Stimulated activated CD4-positive, alpha-beta T cell treated with anti-CD3 and anti-CD28 coated beads, Interleukin-4, amount 100 ng/mL, for 24 hours (primary cell): ENCODE measurements at regions not wholly inside any gene's neighbourhood (a gene's known extent, or its start where the extent isn't known, plus 50 kb on each side); places are given as distances from the start of the nearest gene placed in this dataset.
"Not testable (repeated sequence)": the region's sequence is repeated elsewhere in the genome, so short reads cannot be mapped to it uniquely, and the experiment has no call there.

Experiments
- DNase-seq: peaks from one replicate; pipeline ENCODE4 v3.0.0-alpha.2; 2020

- DNase-seq = no peak
Observed at GRCh38 chr4:169885893-169886292, 128.1 kb upstream of the HPF1 start.

DNA sequence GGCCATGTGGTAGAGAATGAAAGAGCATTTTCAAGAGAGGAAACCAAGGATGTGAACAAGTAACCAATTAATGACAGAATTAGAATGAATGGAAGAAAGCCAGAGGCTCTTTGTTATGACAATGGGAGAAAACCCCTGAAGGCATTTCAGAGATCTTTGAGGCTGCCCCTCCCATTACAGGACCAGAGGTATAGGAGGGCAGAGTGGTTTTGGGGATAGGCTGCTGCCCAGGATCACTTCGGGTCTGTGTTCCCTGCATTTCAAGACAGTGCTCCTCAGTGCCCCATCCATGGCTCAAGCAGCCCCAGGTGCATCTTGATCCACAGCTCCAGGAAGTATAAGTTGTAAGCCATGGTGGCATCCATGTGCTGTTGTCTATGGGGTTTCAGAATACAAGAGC is 124.0 kb upstream of the HPF1 start:
- no peak for DNase-seq

GRCh38 chr4:169870507-169870906 is 112.8 kb upstream of the HPF1 start:
- DNase-seq = no peak

- no peak for DNase-seq
Observed at GRCh38 chr4:169869490-169869889, 111.7 kb upstream of the HPF1 start.

- no peak for DNase-seq
Observed at GRCh38 chr4:169861593-169861992, 103.8 kb upstream of the HPF1 start.

DNA sequence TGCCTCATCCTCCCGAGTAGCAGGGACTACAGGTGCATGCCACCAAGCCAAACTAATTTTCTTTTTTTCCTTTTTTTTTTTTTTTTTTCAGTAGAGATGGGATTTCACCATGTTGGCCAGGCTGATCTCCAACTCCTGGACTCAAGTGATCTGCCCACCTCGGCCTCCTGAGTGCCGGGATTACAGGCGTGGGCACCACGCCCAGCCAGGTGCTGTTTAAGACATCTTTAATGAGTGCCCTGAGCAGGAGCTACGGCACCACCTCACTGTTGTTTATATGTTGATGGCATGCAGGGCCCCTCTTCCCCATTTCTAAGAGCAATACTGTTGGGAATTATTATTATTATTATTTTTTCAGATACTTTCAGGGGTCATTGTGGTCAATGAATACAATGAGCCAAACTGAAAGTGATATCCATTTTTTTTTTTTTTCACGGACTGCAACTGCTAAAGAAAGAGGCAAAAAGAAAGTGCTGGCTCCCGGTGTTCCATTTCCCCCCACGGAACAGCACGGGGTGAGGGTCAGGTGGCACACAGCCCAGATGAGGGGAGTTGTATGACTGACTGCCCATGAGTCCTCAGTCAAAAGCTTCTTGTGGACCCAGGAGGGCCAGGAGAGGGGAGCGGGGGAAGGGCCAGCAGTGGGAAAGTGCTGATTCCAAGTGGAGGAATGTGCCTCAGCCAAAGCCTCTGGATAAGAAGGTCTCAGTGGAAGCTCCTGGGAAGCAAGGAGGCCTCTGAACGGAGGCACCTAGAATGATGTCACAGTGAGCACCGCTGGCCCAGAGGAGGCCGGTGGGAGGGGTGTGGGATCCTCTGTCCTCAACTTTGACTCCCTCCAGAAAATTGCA is 101.8 kb upstream of the HPF1 start:
- DNase-seq = no peak

GRCh38 chr4:169854090-169854489 is 96.3 kb upstream of the HPF1 start:
- DNase-seq = no peak

DNA sequence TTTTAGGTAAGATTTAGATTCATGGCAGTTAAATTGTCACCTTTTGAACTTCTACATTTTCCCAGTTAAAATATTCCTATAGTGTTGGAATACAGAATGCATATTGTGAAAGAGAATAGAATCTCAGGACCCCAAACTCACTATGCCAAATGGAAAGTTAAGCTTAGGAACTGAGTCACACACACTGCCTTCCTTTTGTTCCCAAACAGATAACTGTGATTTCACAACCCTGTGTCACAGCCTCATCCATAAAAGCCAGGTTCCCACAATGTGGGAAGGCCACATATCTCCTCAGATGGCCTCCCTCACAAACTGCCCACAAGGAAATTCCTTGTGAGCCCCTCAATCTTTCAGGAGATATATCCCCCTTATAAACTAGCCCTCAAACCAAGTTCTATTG is 94.7 kb upstream of the HPF1 start:
- DNase-seq = no peak

DNA sequence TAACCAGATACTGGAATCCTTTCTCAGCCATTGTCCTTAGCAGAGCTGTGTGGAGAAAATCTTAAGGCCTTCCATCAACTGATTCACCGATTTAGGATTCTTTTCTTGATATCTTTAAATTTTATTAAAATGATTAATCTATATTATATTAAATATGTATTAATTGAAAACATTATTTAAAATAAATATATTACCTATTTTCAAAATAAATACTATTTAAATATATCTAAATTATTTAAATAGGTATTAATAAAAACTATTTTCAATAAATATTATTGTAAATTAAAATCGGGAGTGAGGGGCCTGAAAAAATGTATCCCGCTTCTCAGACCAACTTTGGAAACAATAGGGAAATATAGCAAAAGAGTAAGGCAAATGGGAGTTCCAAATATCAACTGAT is 94.0 kb upstream of the HPF1 start:
- DNase-seq = no peak

DNA sequence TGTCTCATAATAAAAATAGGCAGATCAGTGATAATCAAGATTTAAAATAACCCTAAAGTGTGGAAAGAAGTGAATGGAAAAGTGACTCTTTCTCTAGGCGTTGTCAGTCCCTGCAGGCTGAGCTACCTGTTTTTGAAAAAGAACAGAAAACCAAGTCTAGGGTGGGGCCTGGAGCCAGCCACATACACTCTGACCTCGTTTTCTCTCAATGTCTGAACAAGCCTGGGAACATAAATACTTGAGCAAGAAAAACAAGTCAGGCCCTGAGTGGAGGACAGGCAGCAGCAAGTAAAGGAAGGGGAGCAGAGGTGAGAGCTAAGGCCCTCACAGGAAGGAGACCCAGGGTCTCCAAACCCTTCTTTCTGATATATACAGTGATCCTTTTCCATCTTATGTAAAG is 91.7 kb upstream of the HPF1 start:
- DNase-seq = no peak

DNA sequence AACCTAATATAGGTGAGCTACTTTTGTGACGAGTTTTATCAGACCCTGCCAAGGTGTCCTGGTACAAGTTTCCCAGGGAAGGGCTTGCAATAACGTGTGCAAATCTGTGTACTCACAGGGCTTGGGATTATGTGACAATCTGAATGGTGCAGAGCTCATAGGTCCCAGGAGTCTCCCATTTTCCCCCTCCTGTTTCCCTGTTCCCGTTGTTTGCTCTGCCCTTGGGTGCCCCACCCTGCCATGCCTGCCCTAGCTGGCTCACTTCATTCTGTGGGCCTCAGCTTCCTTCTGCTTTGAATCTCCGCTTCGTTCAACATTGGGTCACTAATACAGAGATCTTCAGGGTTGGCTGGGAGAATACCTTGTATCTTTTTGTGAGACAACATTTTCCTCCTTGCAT is 90.3 kb upstream of the HPF1 start:
- no peak for DNase-seq

- DNase-seq = no peak
Observed at GRCh38 chr4:169847171-169847570, 89.4 kb upstream of the HPF1 start.

GRCh38 chr4:169846396-169846795 is 88.7 kb upstream of the HPF1 start:
- DNase-seq = no peak

DNA sequence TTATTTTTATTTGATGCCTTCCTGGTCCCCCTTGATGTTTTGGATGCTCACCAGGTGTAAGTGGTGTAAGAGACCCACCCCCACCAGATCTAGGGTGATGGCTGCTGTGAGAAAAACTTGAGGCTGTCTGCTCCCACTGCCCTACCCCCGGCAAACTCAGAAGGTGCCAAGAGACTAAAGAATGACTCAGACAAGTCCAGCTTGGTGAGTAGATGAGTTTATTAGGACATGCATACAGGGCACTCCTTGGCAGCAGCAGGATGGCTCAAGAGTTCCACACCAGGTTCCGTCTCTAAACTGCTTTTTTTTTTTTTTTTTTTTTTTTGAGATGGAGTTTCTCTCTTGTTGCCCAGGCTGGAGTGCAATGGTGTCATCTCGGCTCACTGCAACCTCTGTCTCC is 84.0 kb upstream of the HPF1 start:
- DNase-seq = no peak

- DNase-seq = no peak
Observed at GRCh38 chr4:169840554-169840953, 82.8 kb upstream of the HPF1 start.

- DNase-seq = not testable (repeated sequence)
Observed at GRCh38 chr4:169828329-169828728, 70.6 kb upstream of the HPF1 start.

GRCh38 chr4:169826634-169827187 is 69.0 kb upstream of the HPF1 start:
- no peak for DNase-seq

GRCh38 chr4:169823685-169824084 is 65.9 kb upstream of the HPF1 start:
- peak; percentile 12 for DNase-seq

DNA sequence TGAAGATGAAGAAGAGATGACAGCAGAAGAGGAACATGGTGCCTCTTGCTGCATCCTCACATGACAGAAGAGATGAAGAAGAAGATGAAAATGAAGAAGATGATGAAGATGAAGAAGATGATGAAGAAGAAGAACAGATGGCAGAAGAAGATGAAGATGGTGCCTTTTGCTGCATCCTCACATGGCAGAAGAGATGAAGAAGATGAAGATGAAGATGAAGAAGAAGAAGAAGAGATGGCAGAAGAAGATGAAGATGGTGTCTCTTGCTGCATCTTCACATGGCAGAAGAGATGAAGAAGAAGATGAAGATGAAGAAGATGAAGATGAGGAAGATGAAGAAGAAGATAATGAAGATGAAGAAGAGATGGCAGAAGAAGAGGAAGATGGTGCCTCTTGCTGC is 63.7 kb upstream of the HPF1 start:
- no peak for DNase-seq

GRCh38 chr4:169818063-169818679 is 60.4 kb upstream of the HPF1 start:
- no peak for DNase-seq

- no peak for DNase-seq
Observed at GRCh38 chr4:169815606-169816005, 57.9 kb upstream of the HPF1 start.

- DNase-seq = no peak
Observed at GRCh38 chr4:169811476-169811875, 53.7 kb upstream of the HPF1 start.

GRCh38 chr4:169810325-169811323 is 52.9 kb upstream of the HPF1 start:
- peak; percentile 36 for DNase-seq
